HFFc6 (cell line): ENCODE measurements at regions not wholly inside any gene's neighbourhood (a gene's known extent, or its start where the extent isn't known, plus 50 kb on each side); places are given as distances from the start of the nearest gene placed in this dataset.

Experiments
- DNase-seq: peaks from one replicate; pipeline ENCODE4 v3.0.0-alpha.2; 2018
- H3K27ac Mint-ChIP-seq: 2 replicates; pipeline ENCODE4 v1.8.0; 2020; ENCODE audit warnings: mild to moderate bottlenecking, mixed read lengths
- H3K27me3 Mint-ChIP-seq: 2 replicates; pipeline ENCODE4 v1.8.0; 2021; ENCODE audit warnings: mild to moderate bottlenecking, moderate library complexity, mixed read lengths; ENCODE audit not compliant: insufficient read depth
- H3K36me3 Mint-ChIP-seq: 2 replicates; pipeline ENCODE4 v1.8.0; 2021; ENCODE audit warnings: low read depth, mixed read lengths
- H3K4me1 Mint-ChIP-seq: 2 replicates; pipeline ENCODE4 v1.8.0; 2020; ENCODE audit warnings: low read depth, mixed read lengths
- H3K4me3 Mint-ChIP-seq: 2 replicates; pipeline ENCODE4 v1.8.0; 2020; ENCODE audit warnings: mild to moderate bottlenecking, moderate library complexity, mixed read lengths
- H3K9me3 Mint-ChIP-seq: 2 replicates; pipeline ENCODE4 v1.8.0; 2020; ENCODE audit warnings: mild to moderate bottlenecking, mixed read lengths
- CTCF ChIP-seq: fragments of 200-600 bp; sonication (generic); IDR thresholded peaks from 2 replicates; pipeline ENCODE4 v1.5.0; 2021; ENCODE audit warnings: antibody characterized with exemption, mild to moderate bottlenecking

GRCh38 chr21:38929142-38929541, 123.4 kb downstream of the ETS2 start:
- DNase-seq: no peak
- peaks cover 16% of the 10 kb centered on the region for H3K9me3 Mint-ChIP-seq
- no peak overlapping the region for H3K4me3 Mint-ChIP-seq
- peaks cover 3% of the 10 kb centered on the region; the same call in 1 of the 2 replicates for H3K27me3 Mint-ChIP-seq
- no peak for TF ChIP-seq CTCF
- H3K4me1 Mint-ChIP-seq: peaks cover 51% of the 10 kb centered on the region
- peaks cover 28% of the 10 kb centered on the region for H3K36me3 Mint-ChIP-seq
- no peak overlapping the region for H3K27ac Mint-ChIP-seq

- no peak for DNase-seq
- peaks cover 30% of the 10 kb centered on the region for H3K36me3 Mint-ChIP-seq
- H3K27me3 Mint-ChIP-seq: peaks cover under 1% of the 10 kb centered on the region; the same call in 1 of the 2 replicates
- TF ChIP-seq CTCF: no peak
- peaks cover 16% of the 10 kb centered on the region for H3K9me3 Mint-ChIP-seq
- peaks cover 62% of the 10 kb centered on the region for H3K4me1 Mint-ChIP-seq
- no peak overlapping the region for H3K27ac Mint-ChIP-seq
- H3K4me3 Mint-ChIP-seq: no peak overlapping the region
Measured at GRCh38 chr21:38927776-38928175, 122.0 kb downstream of the ETS2 start.

GRCh38 chr21:38925923-38926322, 120.2 kb downstream of the ETS2 start:
- H3K9me3 Mint-ChIP-seq: peaks cover 16% of the 10 kb centered on the region
- H3K4me3 Mint-ChIP-seq: peak overlapping the region; percentile 79
- H3K27me3 Mint-ChIP-seq: no peaks in the 10 kb centered on the region; the same call in 1 of the 2 replicates
- H3K36me3 Mint-ChIP-seq: peaks cover 41% of the 10 kb centered on the region
- no peak for TF ChIP-seq CTCF
- peak overlapping the region; percentile 92 for H3K27ac Mint-ChIP-seq
- peak; percentile 90 for DNase-seq
- H3K4me1 Mint-ChIP-seq: peaks cover 73% of the 10 kb centered on the region

DNA sequence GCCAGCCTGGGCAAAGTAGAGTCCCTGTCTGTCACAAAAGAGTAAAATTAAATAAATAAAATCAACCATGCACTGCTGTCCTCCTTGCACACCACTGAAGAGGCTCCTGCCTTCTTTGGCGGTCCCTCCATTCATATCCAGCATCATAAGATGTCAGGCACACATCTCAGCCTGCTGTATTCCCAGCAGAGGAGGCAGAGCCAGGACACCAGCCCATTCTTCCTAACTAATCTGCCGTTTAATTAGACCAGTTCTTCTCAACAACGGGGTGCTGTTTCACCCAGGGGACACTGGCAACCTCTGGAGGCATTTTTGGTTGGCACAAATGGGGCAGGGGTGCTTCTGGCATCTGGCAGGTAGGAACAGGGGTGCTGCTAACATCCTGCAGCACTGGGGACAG, 119.7 kb downstream of the ETS2 start:
- Mint-ChIP-seq H3K27ac (peak overlapping the region; percentile 92), H3K9me3 (peaks cover 16% of the 10 kb centered on the region), H3K27me3 (no peaks in the 10 kb centered on the region; the same call in none of the 2 replicates), H3K4me1 (peaks cover 73% of the 10 kb centered on the region), H3K36me3 (peaks cover 41% of the 10 kb centered on the region), H3K4me3 (peak overlapping the region; percentile 79)
- TF ChIP-seq CTCF: no peak
- no peak for DNase-seq

DNA sequence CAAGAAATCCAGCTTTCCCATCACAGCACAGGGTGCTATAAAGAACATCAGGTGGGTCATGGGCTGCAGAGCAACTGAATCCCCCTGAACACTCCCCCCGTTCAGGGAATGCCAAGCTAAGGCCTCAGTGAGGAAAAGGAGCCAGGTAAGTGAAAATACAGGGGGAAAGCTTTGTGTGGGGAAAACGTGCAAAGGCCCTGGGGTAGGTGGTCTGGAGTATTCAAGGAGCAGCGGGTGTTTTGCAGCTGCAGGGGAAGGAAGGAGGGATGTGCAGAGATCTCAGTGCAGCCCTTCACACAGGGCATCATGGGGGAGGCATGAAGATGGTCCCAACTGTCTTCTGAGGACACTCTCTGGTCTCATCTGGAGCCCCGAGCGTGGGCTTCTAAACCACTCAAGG, 119.2 kb downstream of the ETS2 start:
- TF ChIP-seq CTCF: no peak
- Mint-ChIP-seq H3K27me3 (no peaks in the 10 kb centered on the region; the same call in none of the 2 replicates), H3K27ac (peak overlapping the region; percentile 92), H3K4me3 (no peak overlapping the region; the same call in 1 of the 2 replicates), H3K9me3 (peaks cover 16% of the 10 kb centered on the region), H3K4me1 (peaks cover 73% of the 10 kb centered on the region), H3K36me3 (peaks cover 40% of the 10 kb centered on the region)
- DNase-seq: no peak

DNA sequence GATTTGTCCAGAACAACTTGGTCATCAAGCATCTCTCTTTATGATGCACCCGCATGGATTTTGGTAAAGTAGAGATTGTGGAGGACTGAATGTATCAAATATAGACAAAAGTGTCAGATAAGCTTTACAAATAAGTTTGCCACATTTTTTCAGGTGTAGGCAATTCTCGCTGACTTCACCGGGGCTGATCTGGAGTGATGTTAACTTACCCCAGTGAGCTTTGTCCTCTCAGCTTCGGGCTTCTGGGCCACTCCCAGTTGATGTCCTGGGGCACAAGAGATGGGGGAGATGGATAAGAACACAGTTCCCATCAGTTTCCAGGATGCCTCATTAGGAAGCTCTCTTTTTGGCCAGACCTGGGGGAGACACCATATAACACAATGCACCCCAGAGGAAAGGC, 117.7 kb downstream of the ETS2 start:
- TF ChIP-seq CTCF: no peak

More for the DNA sequence above, 117.7 kb downstream of the ETS2 start:
- peaks cover 7% of the 10 kb centered on the region for H3K9me3 Mint-ChIP-seq
- H3K36me3 Mint-ChIP-seq: peaks cover 32% of the 10 kb centered on the region
- no peak for DNase-seq
- H3K27ac Mint-ChIP-seq: no peak overlapping the region
- no peak overlapping the region for H3K4me3 Mint-ChIP-seq
- peaks cover 77% of the 10 kb centered on the region for H3K4me1 Mint-ChIP-seq
- no peaks in the 10 kb centered on the region; the same call in none of the 2 replicates for H3K27me3 Mint-ChIP-seq
